ENCODE measurements at regions not wholly inside any gene's neighbourhood (a gene's known extent, or its start where the extent isn't known, plus 50 kb on each side); places are given as distances from the start of the nearest gene placed in this dataset.

GRCh38 chr6:11357285-11357684 lies 124.8 kb upstream of the NEDD9 start:
- BruUV-seq (replicated peaks), result no TSS peak
- Mint-ChIP-seq H3K27ac (ENCODE audit: low read depth, unreplicated experiment) (no peak overlapping the region), H3K4me3 (ENCODE audit: unreplicated experiment) (no peak overlapping the region), H3K9me3 (ENCODE audit: unreplicated experiment) (peaks cover 9% of the 10 kb centered on the region), H3K36me3 (ENCODE audit: insufficient read depth, unreplicated experiment) (no peaks in the 10 kb centered on the region), H3K27me3 (ENCODE audit: insufficient read depth, unreplicated experiment) (no peaks in the 10 kb centered on the region), H3K4me1 (ENCODE audit: insufficient read depth, unreplicated experiment) (peaks cover 5% of the 10 kb centered on the region)
- no peak for DNase-seq (ENCODE audit: unreplicated experiment)
- no peak for TF ChIP-seq CTCF (IDR thresholded peaks at IDR 0.05; ENCODE audit: unreplicated experiment)
- CTCF ChIA-PET, result no interaction called here
- POLR2A ChIA-PET, result no interaction called here
- intact Hi-C loops (cut with micrococcal nuclease), result no loop called here

- CTCF ChIA-PET, result interaction anchor here (1.3 kb wide), 1 partner anchor 11 kb away, joined by 3 read pairs; no protein-coding TSS in a partner anchor
- intact Hi-C loops (cut with micrococcal nuclease), result no loop called here
- H3K27me3 Mint-ChIP-seq (ENCODE audit: insufficient read depth, unreplicated experiment), result no peaks in the 10 kb centered on the region
- peaks cover 5% of the 10 kb centered on the region for H3K4me1 Mint-ChIP-seq (ENCODE audit: insufficient read depth, unreplicated experiment)
- no peak overlapping the region for H3K4me3 Mint-ChIP-seq (ENCODE audit: unreplicated experiment)
- no peaks in the 10 kb centered on the region for H3K36me3 Mint-ChIP-seq (ENCODE audit: insufficient read depth, unreplicated experiment)
- peaks cover 9% of the 10 kb centered on the region for H3K9me3 Mint-ChIP-seq (ENCODE audit: unreplicated experiment)
- TF ChIP-seq CTCF (IDR thresholded peaks at IDR 0.05; ENCODE audit: unreplicated experiment), result no peak
- DNase-seq (ENCODE audit: unreplicated experiment), result no peak
- no peak overlapping the region for H3K27ac Mint-ChIP-seq (ENCODE audit: low read depth, unreplicated experiment)
- POLR2A ChIA-PET, result no interaction called here
- no TSS peak for BruUV-seq (replicated peaks)
Measured at GRCh38 chr6:11356404-11357155, 124.1 kb upstream of the NEDD9 start.

- Mint-ChIP-seq H3K27ac (ENCODE audit: low read depth, unreplicated experiment) (peak overlapping the region; percentile 46), H3K4me3 (ENCODE audit: unreplicated experiment) (no peak overlapping the region), H3K4me1 (ENCODE audit: insufficient read depth, unreplicated experiment) (no peaks in the 10 kb centered on the region), H3K27me3 (ENCODE audit: insufficient read depth, unreplicated experiment) (no peaks in the 10 kb centered on the region), H3K9me3 (ENCODE audit: unreplicated experiment) (no peaks in the 10 kb centered on the region), H3K36me3 (ENCODE audit: insufficient read depth, unreplicated experiment) (no peaks in the 10 kb centered on the region)
- DNase-seq (ENCODE audit: unreplicated experiment), result peak; percentile 36
- TF ChIP-seq CTCF (IDR thresholded peaks at IDR 0.05; ENCODE audit: unreplicated experiment), result no peak
- intact Hi-C loops (cut with micrococcal nuclease), result no loop called here
- ChIA-PET POLR2A (interaction anchor here (0.7 kb wide), 1 partner anchor 11 kb away, joined by 3 read pairs; no protein-coding TSS in a partner anchor), CTCF (no interaction called here)
- BruUV-seq (replicated peaks), result no TSS peak
Measured at GRCh38 chr6:11353921-11354389, 121.5 kb upstream of the NEDD9 start.

- ChIA-PET CTCF (no interaction called here), POLR2A (no interaction called here)
- DNase-seq (ENCODE audit: unreplicated experiment), result peak; percentile 65
- no peak for TF ChIP-seq CTCF (IDR thresholded peaks at IDR 0.05; ENCODE audit: unreplicated experiment)
- no peaks in the 10 kb centered on the region for H3K4me1 Mint-ChIP-seq (ENCODE audit: insufficient read depth, unreplicated experiment)
- no peaks in the 10 kb centered on the region for H3K9me3 Mint-ChIP-seq (ENCODE audit: unreplicated experiment)
- H3K4me3 Mint-ChIP-seq (ENCODE audit: unreplicated experiment), result no peak overlapping the region
- H3K27me3 Mint-ChIP-seq (ENCODE audit: insufficient read depth, unreplicated experiment), result no peaks in the 10 kb centered on the region
- no TSS peak for BruUV-seq (replicated peaks)
- intact Hi-C loops (cut with micrococcal nuclease), result no loop called here
- H3K27ac Mint-ChIP-seq (ENCODE audit: low read depth, unreplicated experiment), result peak overlapping the region; percentile 59
- H3K36me3 Mint-ChIP-seq (ENCODE audit: insufficient read depth, unreplicated experiment), result no peaks in the 10 kb centered on the region
Measured at GRCh38 chr6:11350294-11350693, 117.8 kb upstream of the NEDD9 start.
